ENCODE measurements at regions not wholly inside any gene's neighbourhood (a gene's known extent, or its start where the extent isn't known, plus 50 kb on each side); places are given as distances from the start of the nearest gene placed in this dataset.

GRCh38 chr18:66211749-66212148 is 392.1 kb downstream of the CDH19 start:
- H3K4me3 ChIP-seq: no peak overlapping the region
- H3K27ac ChIP-seq: no peak overlapping the region

GRCh38 chr18:66210875-66211274 is 393.0 kb downstream of the CDH19 start:
- Histone ChIP-seq H3K4me1 (no peaks in the 10 kb centered on the region), H3K9me3 (no peaks in the 10 kb centered on the region), H3K36me3 (no peaks in the 10 kb centered on the region), H3K4me3 (no peak overlapping the region), H3K27ac (no peak overlapping the region), H3K27me3 (no peaks in the 10 kb centered on the region)
- no peak for TF ChIP-seq POLR2AphosphoS5 (IDR thresholded peaks at IDR 0.05)
- no peak for TF ChIP-seq POLR2A (IDR thresholded peaks at IDR 0.05)
- TF ChIP-seq CTCF (IDR thresholded peaks at IDR 0.05): no peak
- DNase-seq (ENCODE audit: low spot score in 2 of 2): no peak
- intact Hi-C loops (cut with DNase I; ENCODE audit: low total_unique reads): no loop called here

More at GRCh38 chr18:66211749-66212148, 392.1 kb downstream of the CDH19 start:
- Histone ChIP-seq H3K36me3 (no peaks in the 10 kb centered on the region), H3K9me3 (no peaks in the 10 kb centered on the region), H3K27me3 (no peaks in the 10 kb centered on the region), H3K4me1 (no peaks in the 10 kb centered on the region)
- intact Hi-C loops (cut with DNase I; ENCODE audit: low total_unique reads): no loop called here
- no peak for DNase-seq (ENCODE audit: low spot score in 2 of 2)
- no peak for TF ChIP-seq POLR2A (IDR thresholded peaks at IDR 0.05)
- no peak for TF ChIP-seq POLR2AphosphoS5 (IDR thresholded peaks at IDR 0.05)

GRCh38 chr18:66209656-66210055 is 394.2 kb downstream of the CDH19 start:
- H3K9me3 ChIP-seq: no peaks in the 10 kb centered on the region
- intact Hi-C loops (cut with DNase I; ENCODE audit: low total_unique reads): no loop called here
- no peak for DNase-seq (ENCODE audit: low spot score in 2 of 2)

GRCh38 chr18:66196805-66197204 is 407.1 kb downstream of the CDH19 start:
- H3K27me3 ChIP-seq: no peaks in the 10 kb centered on the region
- DNase-seq (ENCODE audit: low spot score in 2 of 2): no peak
- H3K9me3 ChIP-seq: no peaks in the 10 kb centered on the region
- intact Hi-C loops (cut with DNase I; ENCODE audit: low total_unique reads): no loop called here
- H3K27ac ChIP-seq: no peak overlapping the region
- H3K4me3 ChIP-seq: no peak overlapping the region
- H3K4me1 ChIP-seq: no peaks in the 10 kb centered on the region
- TF ChIP-seq CTCF (IDR thresholded peaks at IDR 0.05) (no peak), POLR2AphosphoS5 (IDR thresholded peaks at IDR 0.05) (no peak), POLR2A (IDR thresholded peaks at IDR 0.05) (no peak)
- H3K36me3 ChIP-seq: no peaks in the 10 kb centered on the region

More at GRCh38 chr18:66209656-66210055, 394.2 kb downstream of the CDH19 start:
- Histone ChIP-seq H3K27ac (no peak overlapping the region), H3K36me3 (no peaks in the 10 kb centered on the region), H3K4me1 (no peaks in the 10 kb centered on the region), H3K4me3 (no peak overlapping the region), H3K27me3 (no peaks in the 10 kb centered on the region)
- no peak for TF ChIP-seq POLR2AphosphoS5 (IDR thresholded peaks at IDR 0.05)
- no peak for TF ChIP-seq POLR2A (IDR thresholded peaks at IDR 0.05)
- no peak for TF ChIP-seq CTCF (IDR thresholded peaks at IDR 0.05)

GRCh38 chr18:66193938-66194337 is 410.0 kb downstream of the CDH19 start:
- Histone ChIP-seq H3K36me3 (no peaks in the 10 kb centered on the region), H3K4me1 (no peaks in the 10 kb centered on the region), H3K4me3 (no peak overlapping the region), H3K27ac (no peak overlapping the region), H3K9me3 (no peaks in the 10 kb centered on the region), H3K27me3 (no peaks in the 10 kb centered on the region)
- DNase-seq (ENCODE audit: low spot score in 2 of 2): no peak
- intact Hi-C loops (cut with DNase I; ENCODE audit: low total_unique reads): no loop called here
- TF ChIP-seq POLR2A (IDR thresholded peaks at IDR 0.05): no peak
- no peak for TF ChIP-seq CTCF (IDR thresholded peaks at IDR 0.05)
- no peak for TF ChIP-seq POLR2AphosphoS5 (IDR thresholded peaks at IDR 0.05)

GRCh38 chr18:66193394-66193793 is 410.5 kb downstream of the CDH19 start:
- no peaks in the 10 kb centered on the region for H3K36me3 ChIP-seq
- DNase-seq (ENCODE audit: low spot score in 2 of 2): no peak
- no peaks in the 10 kb centered on the region for H3K4me1 ChIP-seq
- no peaks in the 10 kb centered on the region for H3K9me3 ChIP-seq
- no peak overlapping the region for H3K27ac ChIP-seq
- H3K27me3 ChIP-seq: no peaks in the 10 kb centered on the region
- H3K4me3 ChIP-seq: no peak overlapping the region
- intact Hi-C loops (cut with DNase I; ENCODE audit: low total_unique reads): no loop called here
- TF ChIP-seq CTCF (IDR thresholded peaks at IDR 0.05) (no peak), POLR2AphosphoS5 (IDR thresholded peaks at IDR 0.05) (no peak)

Data from breast epithelium (tissue), 4 donors.